Loucy (cell line): ENCODE measurements at regions not wholly inside any gene's neighbourhood (a gene's known extent, or its start where the extent isn't known, plus 50 kb on each side); places are given as distances from the start of the nearest gene placed in this dataset.

Source experiments
- H2AFZ ChIP-seq: fragments of 200-600 bp; sonication (generic); 2 replicates; pipeline ENCODE4 v1.6.0; 2016; ENCODE audit warnings: antibody characterized with exemption, mild to moderate bottlenecking, low read length, moderate library complexity
- H3F3A ChIP-seq: fragments of 200-600 bp; 2 replicates; pipeline ENCODE4 v1.6.0; 2016; ENCODE audit warnings: antibody characterized with exemption, low read depth, mild to moderate bottlenecking
- H3K27me3 ChIP-seq: fragments of 200-600 bp; sonication (generic); 2 replicates; pipeline ENCODE4 v1.6.1; 2014; ENCODE audit warnings: low read length, mild to moderate bottlenecking; ENCODE audit not compliant: insufficient read depth, poor library complexity, severe bottlenecking
- H3K36me3 ChIP-seq: fragments of 200-600 bp; sonication (generic); 2 replicates; pipeline ENCODE4 v1.6.1; 2016; ENCODE audit warnings: low read length; ENCODE audit not compliant: insufficient read depth
- H3K4me1 ChIP-seq: fragments of 200-600 bp; sonication (generic); 2 replicates; pipeline ENCODE4 v1.5.1; 2014; ENCODE audit warnings: low read length, mild to moderate bottlenecking; ENCODE audit not compliant: insufficient read depth, poor library complexity, severe bottlenecking
- H3K4me2 ChIP-seq: fragments of 200-600 bp; sonication (generic); 2 replicates; pipeline ENCODE4 v1.6.0; 2014; ENCODE audit warnings: antibody characterized with exemption, low read length, low read depth, mild to moderate bottlenecking; ENCODE audit not compliant: poor library complexity, severe bottlenecking
- H3K4me3 ChIP-seq: fragments of 200-600 bp; sonication (generic); 2 replicates; pipeline ENCODE4 v1.5.1; 2014; ENCODE audit warnings: low read length, mild to moderate bottlenecking, mixed read lengths; ENCODE audit not compliant: poor library complexity, severe bottlenecking
- H3K79me2 ChIP-seq: fragments of 200-600 bp; sonication (generic); 2 replicates; pipeline ENCODE4 v1.6.1; 2014; ENCODE audit warnings: low read length; ENCODE audit not compliant: insufficient read depth
- H3K9ac ChIP-seq: fragments of 200-600 bp; sonication (generic); 2 replicates; pipeline ENCODE4 v1.6.0; 2014; ENCODE audit warnings: mild to moderate bottlenecking, low read depth, low read length, moderate library complexity; ENCODE audit not compliant: poor library complexity, severe bottlenecking
- H3K9me2 ChIP-seq: fragments of 200-600 bp; sonication (generic); replicated peaks from 2 replicates; pipeline ENCODE4 v1.6.1; 2016; ENCODE audit warnings: low read depth, low read length, mixed read lengths
- H3K9me3 ChIP-seq: fragments of 200-600 bp; sonication (generic); 2 replicates; pipeline ENCODE4 v1.6.1; 2014; ENCODE audit warnings: mild to moderate bottlenecking, antibody characterized with exemption, low read length, low read depth; ENCODE audit not compliant: insufficient read depth
- H4K20me1 ChIP-seq: fragments of 200-600 bp; sonication (generic); 2 replicates; pipeline ENCODE4 v1.6.0; 2014; ENCODE audit warnings: antibody characterized with exemption, low read length, mild to moderate bottlenecking; ENCODE audit not compliant: insufficient read depth, poor library complexity, severe bottlenecking
- CTCF ChIP-seq: fragments of 200-600 bp; sonication (generic); conservative IDR thresholded peaks from 2 replicates; pipeline ENCODE4 v1.5.1; 2014; ENCODE audit warnings: mild to moderate bottlenecking, antibody characterized with exemption, low read length
- EZH2phosphoT487 ChIP-seq: fragments of 200-600 bp; IDR thresholded peaks from 2 replicates; pipeline ENCODE4 v1.6.1; 2018; ENCODE audit warnings: antibody characterized with exemption, mild to moderate bottlenecking, moderate library complexity, borderline replicate concordance

DNA sequence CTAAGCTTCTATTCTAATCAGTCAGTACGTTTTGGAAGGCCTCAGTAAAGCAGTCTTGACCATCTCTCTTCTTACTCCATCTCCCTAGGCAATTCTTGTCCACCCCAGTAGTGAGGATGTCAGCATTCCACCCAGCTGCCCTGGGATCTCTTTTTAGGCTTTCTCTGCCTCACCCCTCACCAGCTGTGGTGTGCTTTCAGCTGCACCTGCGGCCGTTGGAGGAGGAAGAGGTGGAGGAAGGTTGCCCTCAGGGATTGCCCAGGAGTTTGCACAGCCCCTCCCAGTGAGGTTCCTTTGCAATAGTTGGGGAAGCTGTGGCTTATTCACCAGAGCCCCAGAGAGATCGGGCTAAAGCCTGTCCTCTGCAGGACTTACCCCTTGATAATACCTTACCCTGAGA, 615.8 kb downstream of the BNC2 start:
- H3F3A ChIP-seq = no peaks in the 10 kb centered on the region
- no peak overlapping the region for H3K9ac ChIP-seq
- H3K4me3 ChIP-seq = no peak overlapping the region
- H3K4me2 ChIP-seq = no peak overlapping the region
- peaks cover 4% of the 10 kb centered on the region for H3K27me3 ChIP-seq
- H3K9me3 ChIP-seq = no peaks in the 10 kb centered on the region
- H3K36me3 ChIP-seq = no peaks in the 10 kb centered on the region
- H4K20me1 ChIP-seq = no peaks in the 10 kb centered on the region
- peaks cover 9% of the 10 kb centered on the region for H3K4me1 ChIP-seq
- no peak for TF ChIP-seq CTCF
- TF ChIP-seq EZH2phosphoT487 = no peak
- H3K9me2 ChIP-seq = no peaks in the 10 kb centered on the region
- H2AFZ ChIP-seq = no peak overlapping the region
- H3K79me2 ChIP-seq = no peaks in the 10 kb centered on the region

DNA sequence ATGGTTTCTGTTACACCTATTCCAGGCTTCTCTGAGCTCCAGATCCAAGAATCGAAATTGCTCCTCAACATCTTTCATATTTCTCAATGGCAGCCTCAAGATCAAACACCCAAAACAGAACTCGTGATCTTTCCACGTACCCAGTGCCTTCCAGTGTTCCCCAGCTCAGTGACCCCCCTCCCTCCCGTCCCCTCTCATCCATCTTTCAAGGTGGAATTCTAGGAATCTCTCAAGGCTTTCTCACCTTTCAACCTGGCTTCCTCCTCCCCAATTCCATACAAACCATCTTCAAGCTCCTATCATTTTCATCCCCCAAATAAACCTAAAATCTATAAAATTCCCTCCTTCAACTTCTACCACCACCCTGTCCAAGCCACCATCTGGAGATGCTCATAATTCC, 615.3 kb downstream of the BNC2 start:
- Histone ChIP-seq H3K4me2 (no peak overlapping the region), H2AFZ (no peak overlapping the region), H3K36me3 (no peaks in the 10 kb centered on the region), H3K27me3 (peaks cover 4% of the 10 kb centered on the region), H3K4me3 (no peak overlapping the region), H3K4me1 (peaks cover 9% of the 10 kb centered on the region), H3K9ac (no peak overlapping the region), H3K9me3 (no peaks in the 10 kb centered on the region), H3K9me2 (no peaks in the 10 kb centered on the region), H3K79me2 (no peaks in the 10 kb centered on the region), H4K20me1 (no peaks in the 10 kb centered on the region), H3F3A (no peaks in the 10 kb centered on the region)
- TF ChIP-seq CTCF = no peak
- no peak for TF ChIP-seq EZH2phosphoT487

- TF ChIP-seq EZH2phosphoT487 = no peak
- peak; percentile 71 for TF ChIP-seq CTCF
- Histone ChIP-seq H3K27me3 (peaks cover 4% of the 10 kb centered on the region), H3K9ac (no peak overlapping the region), H2AFZ (no peak overlapping the region), H3K4me2 (no peak overlapping the region), H3K36me3 (no peaks in the 10 kb centered on the region), H3K4me1 (peaks cover 9% of the 10 kb centered on the region), H4K20me1 (no peaks in the 10 kb centered on the region), H3F3A (no peaks in the 10 kb centered on the region), H3K9me3 (no peaks in the 10 kb centered on the region), H3K9me2 (no peaks in the 10 kb centered on the region), H3K79me2 (no peaks in the 10 kb centered on the region), H3K4me3 (no peak overlapping the region)
These were observed 612.9 kb downstream of the BNC2 start for GRCh38 chr9:16257604-16258003.
